Mesothelial cell of epicardium (in vitro differentiated cells): ENCODE measurements at regions not wholly inside any gene's neighbourhood (a gene's known extent, or its start where the extent isn't known, plus 50 kb on each side); places are given as distances from the start of the nearest gene placed in this dataset.

Experiments used
- DNase-seq, 2 experiments: peaks; one replicate each; pipeline ENCODE4 v3.0.0; 2021; ENCODE audit warnings: low spot score in 2 of 2; ENCODE audit not compliant: unreplicated experiment in 2 of 2
- H3K27ac Mint-ChIP-seq: 2 replicates; pipeline ENCODE4 v1.8.0; 2021; ENCODE audit warnings: mixed read lengths
- H3K27me3 Mint-ChIP-seq: 2 replicates; pipeline ENCODE4 v1.8.0; 2021; ENCODE audit warnings: low read depth, mixed read lengths
- H3K36me3 Mint-ChIP-seq: 2 replicates; pipeline ENCODE4 v1.8.0; 2021; ENCODE audit warnings: mixed read lengths
- H3K4me1 Mint-ChIP-seq: 2 replicates; pipeline ENCODE4 v1.8.0; 2021; ENCODE audit warnings: mixed read lengths
- H3K4me3 Mint-ChIP-seq: 2 replicates; pipeline ENCODE4 v1.8.0; 2021; ENCODE audit warnings: mild to moderate bottlenecking, moderate library complexity, mixed read lengths
- H3K9me3 Mint-ChIP-seq: 2 replicates; pipeline ENCODE4 v1.8.0; 2021; ENCODE audit warnings: mixed read lengths
- TF ChIP-seq, protein P1 (sequence below): fragments of 200-600 bp; sonication (generic); IDR thresholded peaks from one replicate; pipeline ENCODE4 v1.5.0; 2021; ENCODE audit warnings: antibody characterized with exemption; ENCODE audit not compliant: unreplicated experiment

GRCh38 chr5:157912621-157913325 is 53.8 kb upstream of the CLINT1 start:
- H3K4me3 Mint-ChIP-seq: no peak overlapping the region

GRCh38 chr5:157911568-157911967 is 52.6 kb upstream of the CLINT1 start:
- no peak overlapping the region for H3K4me3 Mint-ChIP-seq
- DNase-seq: no peak
- H3K9me3 Mint-ChIP-seq: no peaks in the 10 kb centered on the region
- no peaks in the 10 kb centered on the region for H3K27me3 Mint-ChIP-seq
- H3K4me1 Mint-ChIP-seq: peaks cover 18% of the 10 kb centered on the region
- no peaks in the 10 kb centered on the region for H3K36me3 Mint-ChIP-seq
- no peak overlapping the region for H3K27ac Mint-ChIP-seq
- TF ChIP-seq, protein P1, sequence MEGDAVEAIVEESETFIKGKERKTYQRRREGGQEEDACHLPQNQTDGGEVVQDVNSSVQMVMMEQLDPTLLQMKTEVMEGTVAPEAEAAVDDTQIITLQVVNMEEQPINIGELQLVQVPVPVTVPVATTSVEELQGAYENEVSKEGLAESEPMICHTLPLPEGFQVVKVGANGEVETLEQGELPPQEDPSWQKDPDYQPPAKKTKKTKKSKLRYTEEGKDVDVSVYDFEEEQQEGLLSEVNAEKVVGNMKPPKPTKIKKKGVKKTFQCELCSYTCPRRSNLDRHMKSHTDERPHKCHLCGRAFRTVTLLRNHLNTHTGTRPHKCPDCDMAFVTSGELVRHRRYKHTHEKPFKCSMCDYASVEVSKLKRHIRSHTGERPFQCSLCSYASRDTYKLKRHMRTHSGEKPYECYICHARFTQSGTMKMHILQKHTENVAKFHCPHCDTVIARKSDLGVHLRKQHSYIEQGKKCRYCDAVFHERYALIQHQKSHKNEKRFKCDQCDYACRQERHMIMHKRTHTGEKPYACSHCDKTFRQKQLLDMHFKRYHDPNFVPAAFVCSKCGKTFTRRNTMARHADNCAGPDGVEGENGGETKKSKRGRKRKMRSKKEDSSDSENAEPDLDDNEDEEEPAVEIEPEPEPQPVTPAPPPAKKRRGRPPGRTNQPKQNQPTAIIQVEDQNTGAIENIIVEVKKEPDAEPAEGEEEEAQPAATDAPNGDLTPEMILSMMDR: no peak

More at GRCh38 chr5:157912621-157913325, 53.8 kb upstream of the CLINT1 start:
- peaks cover 23% of the 10 kb centered on the region for H3K4me1 Mint-ChIP-seq
- H3K27ac Mint-ChIP-seq: no peak overlapping the region
- no peaks in the 10 kb centered on the region for H3K27me3 Mint-ChIP-seq
- H3K9me3 Mint-ChIP-seq: no peaks in the 10 kb centered on the region
- no peak for DNase-seq
- no peaks in the 10 kb centered on the region for H3K36me3 Mint-ChIP-seq
- TF ChIP-seq, protein P1: no peak
